ENCODE measurements at regions not wholly inside any gene's neighbourhood (a gene's known extent, or its start where the extent isn't known, plus 50 kb on each side); places are given as distances from the start of the nearest gene placed in this dataset.

DNA sequence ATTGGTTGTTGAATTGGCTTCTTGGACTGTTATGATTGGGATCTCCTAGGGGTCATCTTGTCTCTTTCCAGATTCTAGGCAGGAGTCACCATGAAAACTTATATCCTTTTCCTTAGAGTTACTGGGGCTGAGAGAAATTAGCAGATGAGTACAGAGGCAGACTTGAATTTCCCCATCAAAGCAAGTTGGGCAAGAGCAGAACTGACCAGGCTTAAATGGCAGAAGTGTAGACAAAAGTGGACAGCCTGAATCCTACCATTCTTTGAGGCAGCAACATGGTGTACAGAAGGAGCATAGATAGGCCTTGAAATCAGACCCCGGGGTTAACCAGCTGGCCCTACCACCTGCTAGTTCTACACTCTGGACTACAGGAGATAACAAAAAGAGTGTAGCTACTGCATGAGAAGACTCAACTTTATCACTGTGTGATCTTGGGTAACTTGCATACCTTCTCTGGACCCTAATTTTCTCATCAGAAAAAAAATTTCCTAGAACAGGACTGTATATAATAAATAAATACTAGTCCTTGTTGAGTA lies 427.4 kb upstream of the CADM1 start:
- Histone ChIP-seq H3K27me3 (no peaks in the 10 kb centered on the region), H3K36me3 (no peaks in the 10 kb centered on the region), H3K4me3 (no peak overlapping the region), H3K4me1 (no peaks in the 10 kb centered on the region), H3K27ac (no peak overlapping the region), H3K9me3 (no peaks in the 10 kb centered on the region)
- intact Hi-C loops (cut with DNase I), result no loop called here
- DNase-seq (ENCODE audit: low spot score in 2 of 2), result no peak
- TF ChIP-seq, protein P1, sequence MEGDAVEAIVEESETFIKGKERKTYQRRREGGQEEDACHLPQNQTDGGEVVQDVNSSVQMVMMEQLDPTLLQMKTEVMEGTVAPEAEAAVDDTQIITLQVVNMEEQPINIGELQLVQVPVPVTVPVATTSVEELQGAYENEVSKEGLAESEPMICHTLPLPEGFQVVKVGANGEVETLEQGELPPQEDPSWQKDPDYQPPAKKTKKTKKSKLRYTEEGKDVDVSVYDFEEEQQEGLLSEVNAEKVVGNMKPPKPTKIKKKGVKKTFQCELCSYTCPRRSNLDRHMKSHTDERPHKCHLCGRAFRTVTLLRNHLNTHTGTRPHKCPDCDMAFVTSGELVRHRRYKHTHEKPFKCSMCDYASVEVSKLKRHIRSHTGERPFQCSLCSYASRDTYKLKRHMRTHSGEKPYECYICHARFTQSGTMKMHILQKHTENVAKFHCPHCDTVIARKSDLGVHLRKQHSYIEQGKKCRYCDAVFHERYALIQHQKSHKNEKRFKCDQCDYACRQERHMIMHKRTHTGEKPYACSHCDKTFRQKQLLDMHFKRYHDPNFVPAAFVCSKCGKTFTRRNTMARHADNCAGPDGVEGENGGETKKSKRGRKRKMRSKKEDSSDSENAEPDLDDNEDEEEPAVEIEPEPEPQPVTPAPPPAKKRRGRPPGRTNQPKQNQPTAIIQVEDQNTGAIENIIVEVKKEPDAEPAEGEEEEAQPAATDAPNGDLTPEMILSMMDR (IDR thresholded peaks at IDR 0.05), result no peak

DNA sequence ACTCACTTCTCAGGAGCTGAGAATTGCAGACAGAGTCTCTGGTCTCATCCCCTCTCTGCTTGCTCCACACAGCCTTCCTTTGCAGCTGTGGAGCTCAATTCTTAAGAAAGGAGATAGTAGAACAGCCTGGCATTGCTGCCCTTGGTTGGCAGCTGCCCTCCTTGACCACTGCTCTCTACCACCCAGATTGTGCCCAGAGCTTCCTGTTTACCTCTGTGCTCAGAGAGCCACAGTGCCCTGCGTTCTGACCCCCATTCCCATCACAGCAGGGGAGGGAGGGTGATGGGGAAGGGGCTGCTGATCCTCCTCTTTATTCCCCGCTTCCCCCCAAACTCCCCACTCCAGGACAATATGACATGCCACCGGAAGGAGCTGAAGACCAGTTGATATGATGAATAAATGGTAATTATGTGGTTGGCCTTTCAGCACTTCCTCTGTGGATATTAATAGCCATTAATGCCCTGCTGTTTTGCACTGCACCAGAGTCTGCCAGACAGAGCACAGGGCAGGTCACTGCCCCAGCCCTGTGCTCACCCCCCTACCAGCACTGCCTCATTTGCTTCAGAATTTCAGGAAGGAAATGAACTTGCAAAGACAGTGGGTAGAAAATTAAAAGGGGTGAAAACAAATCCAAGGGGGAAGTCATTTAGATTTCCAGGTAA lies 426.8 kb upstream of the CADM1 start:
- Histone ChIP-seq H3K9me3 (no peaks in the 10 kb centered on the region), H3K27me3 (no peaks in the 10 kb centered on the region), H3K27ac (no peak overlapping the region), H3K4me3 (no peak overlapping the region), H3K36me3 (no peaks in the 10 kb centered on the region), H3K4me1 (no peaks in the 10 kb centered on the region)
- TF ChIP-seq, protein P1 (IDR thresholded peaks at IDR 0.05), result no peak
- intact Hi-C loops (cut with DNase I), result no loop called here
- no peak for DNase-seq (ENCODE audit: low spot score in 2 of 2)

DNA sequence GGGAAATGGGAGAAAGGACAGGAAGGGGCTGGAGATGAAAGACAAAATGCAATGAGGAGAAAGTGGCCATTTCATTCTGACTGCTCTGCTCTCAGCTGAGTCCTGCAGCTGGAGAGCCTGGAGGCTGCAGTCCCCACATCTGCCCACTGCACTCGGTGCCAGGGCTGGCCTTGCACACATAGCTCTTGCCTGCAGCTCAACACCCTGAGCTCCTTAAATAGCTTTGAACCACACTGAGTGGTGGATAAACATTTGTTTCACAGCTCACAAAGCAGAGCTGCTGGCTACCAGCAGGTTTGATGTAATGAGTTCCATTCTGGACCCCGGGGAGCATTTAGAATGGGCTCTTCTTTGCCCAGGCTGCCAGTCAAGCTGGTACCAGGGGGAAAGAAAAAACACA lies 426.1 kb upstream of the CADM1 start:
- no peak for DNase-seq (ENCODE audit: low spot score in 2 of 2)
- intact Hi-C loops (cut with DNase I), result no loop called here
- Histone ChIP-seq H3K4me3 (no peak overlapping the region), H3K9me3 (no peaks in the 10 kb centered on the region), H3K27me3 (no peaks in the 10 kb centered on the region), H3K4me1 (no peaks in the 10 kb centered on the region), H3K36me3 (no peaks in the 10 kb centered on the region), H3K27ac (no peak overlapping the region)
- TF ChIP-seq, protein P1 (IDR thresholded peaks at IDR 0.05), result no peak

DNA sequence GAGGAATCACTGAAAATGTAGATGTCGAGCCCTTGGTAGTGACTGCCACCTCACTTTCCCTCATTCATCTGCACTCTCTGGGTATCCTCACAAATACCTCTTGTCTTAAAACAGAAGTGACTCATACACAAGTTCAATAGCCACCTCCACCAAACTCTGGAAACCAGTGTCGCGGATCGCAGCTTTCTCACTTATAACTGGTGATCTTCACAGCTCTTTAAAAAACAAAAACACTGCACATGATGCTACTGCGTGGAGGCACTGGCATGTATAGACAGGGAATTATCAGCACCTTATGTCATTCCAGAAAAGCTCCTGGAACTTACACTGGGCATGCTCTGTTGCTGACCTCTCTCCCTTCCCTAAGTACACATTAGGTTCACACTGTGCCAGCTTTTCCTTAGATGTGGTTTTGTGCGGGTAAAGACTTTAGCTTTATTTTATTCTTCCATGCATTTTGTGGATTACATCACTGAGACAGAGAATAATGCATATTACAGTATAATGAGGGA lies 425.5 kb upstream of the CADM1 start:
- H3K4me1 ChIP-seq, result no peaks in the 10 kb centered on the region
- intact Hi-C loops (cut with DNase I), result no loop called here
- no peaks in the 10 kb centered on the region for H3K27me3 ChIP-seq
- TF ChIP-seq, protein P1 (IDR thresholded peaks at IDR 0.05), result no peak
- no peak overlapping the region for H3K27ac ChIP-seq
- no peaks in the 10 kb centered on the region for H3K9me3 ChIP-seq
- H3K4me3 ChIP-seq, result no peak overlapping the region
- no peaks in the 10 kb centered on the region for H3K36me3 ChIP-seq
- no peak for DNase-seq (ENCODE audit: low spot score in 2 of 2)

GRCh38 chr11:115928811-115929210 lies 424.6 kb upstream of the CADM1 start:
- Histone ChIP-seq H3K27me3 (no peaks in the 10 kb centered on the region), H3K36me3 (no peaks in the 10 kb centered on the region), H3K4me1 (no peaks in the 10 kb centered on the region), H3K4me3 (no peak overlapping the region), H3K9me3 (no peaks in the 10 kb centered on the region), H3K27ac (no peak overlapping the region)
- DNase-seq (ENCODE audit: low spot score in 2 of 2), result no peak
- intact Hi-C loops (cut with DNase I), result no loop called here
- TF ChIP-seq, protein P1 (IDR thresholded peaks at IDR 0.05), result no peak
